ENCODE measurements at regions not wholly inside any gene's neighbourhood (a gene's known extent, or its start where the extent isn't known, plus 50 kb on each side); places are given as distances from the start of the nearest gene placed in this dataset.

DNA sequence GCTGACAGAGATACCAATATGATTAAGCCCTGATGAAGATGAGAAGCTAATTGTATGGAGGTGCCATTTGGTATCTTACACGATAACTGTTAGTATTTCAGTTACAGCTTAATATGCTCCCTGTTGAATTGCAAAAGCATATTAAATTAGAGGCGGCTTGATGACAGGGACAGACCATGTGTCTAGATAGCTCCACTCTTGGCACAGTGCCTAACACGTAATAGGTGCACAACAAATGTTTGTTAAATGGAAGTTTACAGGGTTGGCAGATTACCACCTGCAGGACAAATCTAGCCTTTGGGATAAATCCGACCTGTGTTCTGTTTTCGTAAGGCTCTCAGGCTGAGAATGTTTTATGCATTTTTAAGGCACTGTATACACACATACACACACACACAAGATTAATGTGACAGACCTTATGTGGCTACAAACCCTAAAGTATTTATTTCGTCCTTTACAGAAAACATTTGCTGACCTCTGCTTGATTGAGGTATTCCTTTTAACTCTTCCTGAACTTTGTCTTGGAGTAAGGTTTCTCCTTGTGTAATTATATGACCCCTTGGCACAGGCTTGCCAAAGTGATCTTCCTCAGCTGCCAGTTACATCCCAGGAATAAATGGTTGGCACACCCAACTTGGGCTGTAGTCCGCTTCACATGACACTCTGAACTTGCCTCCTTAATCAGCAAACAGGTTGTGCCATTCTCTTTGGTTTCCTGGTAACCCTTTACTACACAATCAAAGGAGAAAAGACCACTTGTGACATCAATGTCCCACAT is 348.9 kb downstream of the HRH4 start:
- POLR2A ChIA-PET = no interaction called here
- CTCF ChIA-PET = no interaction called here

DNA sequence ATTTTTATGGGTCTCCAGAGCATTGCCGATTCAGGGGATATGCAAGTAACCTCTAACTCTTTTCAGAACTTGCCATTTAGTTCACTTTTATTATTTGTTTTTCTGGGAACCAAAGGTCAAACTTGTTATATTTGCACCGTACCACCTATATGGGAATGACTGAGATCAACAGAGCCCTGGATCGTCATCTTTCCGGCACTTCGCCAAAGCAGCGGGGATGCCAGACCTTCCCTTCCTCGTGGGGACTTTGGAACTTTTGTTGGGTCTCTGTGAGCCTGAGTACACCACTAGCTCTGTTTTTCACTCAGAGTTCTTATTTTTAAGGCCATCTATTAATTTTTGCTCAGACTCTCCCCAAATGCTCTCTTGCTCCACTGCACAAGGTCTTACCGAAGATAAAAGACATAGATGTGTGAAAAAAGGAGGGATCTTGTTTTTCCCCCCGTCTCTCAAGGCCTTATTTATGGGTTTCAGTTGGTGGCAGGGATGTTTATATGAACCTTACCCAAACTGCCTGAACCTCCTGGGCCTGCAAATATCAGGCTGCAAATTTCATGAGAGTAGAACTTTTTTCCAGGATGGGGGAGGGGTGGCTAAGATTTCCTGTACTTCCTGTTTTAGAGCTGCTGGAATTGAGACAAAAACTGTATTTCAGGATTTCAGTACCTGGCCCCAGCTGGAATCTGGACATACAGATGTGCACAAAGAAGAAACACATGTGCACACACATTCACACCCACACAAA is 350.3 kb downstream of the HRH4 start:
- ChIA-PET CTCF (no interaction called here), POLR2A (no interaction called here)
- Mint-ChIP-seq H3K36me3 (peaks cover 6% of the 10 kb centered on the region; the same call in 1 of the 2 replicates), H3K27me3 (ENCODE audit: low read depth) (no peaks in the 10 kb centered on the region; the same call in 1 of the 2 replicates), H3K9me3 (peaks cover 31% of the 10 kb centered on the region), H3K4me1 (peaks cover 35% of the 10 kb centered on the region), H3K4me3 (no peak overlapping the region), H3K27ac (no peak overlapping the region)
- no peak for DNase-seq (ENCODE audit: low spot score)
- TF ChIP-seq HMGA2 (CRISPR knock-in tag; IDR thresholded peaks at IDR 0.05) = no peak
- TF ChIP-seq SMAD3 (CRISPR knock-in tag; IDR thresholded peaks at IDR 0.05; ENCODE audit: borderline replicate concordance) = no peak
- TF ChIP-seq ESRRA (CRISPR knock-in tag; IDR thresholded peaks at IDR 0.05; ENCODE audit: borderline replicate concordance) = no peak
- ATAC-seq = no peak

More for the DNA sequence above, 348.9 kb downstream of the HRH4 start:
- Mint-ChIP-seq H3K9me3 (peaks cover 30% of the 10 kb centered on the region), H3K27me3 (ENCODE audit: low read depth) (no peaks in the 10 kb centered on the region; the same call in 1 of the 2 replicates), H3K4me1 (peaks cover 22% of the 10 kb centered on the region), H3K4me3 (no peak overlapping the region), H3K27ac (no peak overlapping the region), H3K36me3 (peaks cover 6% of the 10 kb centered on the region; the same call in 1 of the 2 replicates)
- ATAC-seq = no peak
- TF ChIP-seq JUN (CRISPR knock-in tag; IDR thresholded peaks at IDR 0.05) (no peak), GRHL2 (CRISPR knock-in tag; IDR thresholded peaks at IDR 0.05; ENCODE audit: insufficient replicate concordance, severe bottlenecking) (no peak), ZNF121 (CRISPR knock-in tag; IDR thresholded peaks at IDR 0.05) (no peak), NFATC4 (CRISPR knock-in tag; IDR thresholded peaks at IDR 0.05) (no peak), ZNF138 (CRISPR knock-in tag; conservative IDR thresholded peaks at IDR 0.05) (no peak), TP53 (CRISPR knock-in tag; IDR thresholded peaks at IDR 0.05) (no peak), ZNF671 (CRISPR knock-in tag; IDR thresholded peaks at IDR 0.05) (no peak), JAZF1 (CRISPR knock-in tag; IDR thresholded peaks at IDR 0.05) (no peak), ETV6 (CRISPR knock-in tag; IDR thresholded peaks at IDR 0.05) (no peak), ERG (CRISPR knock-in tag; IDR thresholded peaks at IDR 0.05) (no peak), NR3C1 (CRISPR knock-in tag; conservative IDR thresholded peaks at IDR 0.05; ENCODE audit: low read depth) (no peak), ATF1 (CRISPR knock-in tag; IDR thresholded peaks at IDR 0.05) (no peak)
- TF ChIP-seq, protein P1, sequence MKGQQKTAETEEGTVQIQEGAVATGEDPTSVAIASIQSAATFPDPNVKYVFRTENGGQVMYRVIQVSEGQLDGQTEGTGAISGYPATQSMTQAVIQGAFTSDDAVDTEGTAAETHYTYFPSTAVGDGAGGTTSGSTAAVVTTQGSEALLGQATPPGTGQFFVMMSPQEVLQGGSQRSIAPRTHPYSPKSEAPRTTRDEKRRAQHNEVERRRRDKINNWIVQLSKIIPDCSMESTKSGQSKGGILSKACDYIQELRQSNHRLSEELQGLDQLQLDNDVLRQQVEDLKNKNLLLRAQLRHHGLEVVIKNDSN (CRISPR knock-in tag; IDR thresholded peaks at IDR 0.05) = no peak
- DNase-seq (ENCODE audit: low spot score) = no peak

DNA sequence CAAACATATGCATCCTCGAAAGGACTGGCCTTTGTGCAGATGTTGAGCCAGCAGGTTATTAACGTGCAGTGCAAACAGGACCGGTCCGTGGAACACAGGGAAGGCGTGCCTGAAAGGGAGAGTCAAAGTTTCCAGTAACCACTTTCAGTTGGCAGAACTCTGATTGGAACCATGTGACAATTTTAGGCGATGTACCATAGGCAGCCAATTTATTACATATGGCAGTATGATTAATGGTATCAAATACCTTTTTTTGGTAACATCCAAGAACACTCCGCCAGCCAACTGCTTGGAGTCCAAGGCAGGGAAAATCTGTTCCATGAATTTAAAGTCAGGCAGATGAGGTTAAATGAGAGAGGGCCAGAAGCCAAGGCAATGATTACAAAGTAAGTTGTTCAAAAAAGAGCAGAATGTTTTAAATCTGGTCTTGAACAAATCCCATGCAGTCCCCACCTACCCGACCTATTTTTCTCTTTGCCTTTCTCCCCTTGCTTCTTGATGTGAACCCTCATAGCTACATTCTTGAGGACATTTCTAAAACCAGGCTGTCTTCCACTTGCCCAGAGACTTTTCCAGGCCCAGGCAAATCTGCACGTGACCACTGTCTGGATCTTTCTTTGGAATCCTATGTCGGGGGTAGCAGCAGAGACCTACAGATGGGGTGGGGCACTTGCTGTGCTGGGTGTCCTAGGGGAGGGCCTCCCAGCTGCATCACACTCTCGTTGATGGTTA is 351.7 kb downstream of the HRH4 start:
- ChIA-PET POLR2A (no interaction called here), CTCF (no interaction called here)
- Mint-ChIP-seq H3K4me1 (peaks cover 44% of the 10 kb centered on the region), H3K27me3 (ENCODE audit: low read depth) (no peaks in the 10 kb centered on the region; the same call in 1 of the 2 replicates), H3K27ac (no peak overlapping the region), H3K36me3 (peaks cover 6% of the 10 kb centered on the region; the same call in 1 of the 2 replicates), H3K4me3 (no peak overlapping the region), H3K9me3 (peaks cover 23% of the 10 kb centered on the region)
- ATAC-seq (no peak), DNase-seq (ENCODE audit: low spot score) (no peak)
- TF ChIP-seq ZNF219 (CRISPR knock-in tag; IDR thresholded peaks at IDR 0.05; ENCODE audit: borderline replicate concordance) (no peak), ERG (CRISPR knock-in tag; IDR thresholded peaks at IDR 0.05) (no peak), USF2 (CRISPR knock-in tag; IDR thresholded peaks at IDR 0.05) (no peak), NR1H2 (CRISPR knock-in tag; IDR thresholded peaks at IDR 0.05) (no peak)

All from WTC11 (cell line).